ENCODE measurements at regions not wholly inside any gene's neighbourhood (a gene's known extent, or its start where the extent isn't known, plus 50 kb on each side); places are given as distances from the start of the nearest gene placed in this dataset.

DNA sequence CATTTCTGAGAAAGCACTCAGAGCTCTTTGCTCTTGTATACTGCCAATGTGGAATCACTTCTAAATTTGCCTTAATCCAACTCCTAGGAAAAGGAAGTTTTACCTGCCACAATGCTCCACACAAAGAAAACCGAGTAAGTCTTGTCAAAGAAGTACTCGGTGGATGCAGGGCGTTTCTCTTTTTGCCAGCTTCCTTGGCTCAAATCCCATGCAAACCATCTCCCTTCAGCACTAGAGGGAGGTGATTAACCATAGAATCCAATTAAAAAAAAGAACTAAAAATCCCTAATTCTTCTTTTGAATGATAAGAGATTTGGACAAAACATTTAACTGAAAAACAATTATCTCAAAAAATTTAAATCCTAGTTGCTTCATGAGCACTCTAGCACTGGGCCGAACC lies 129.0 kb downstream of the RPRM start:
- no peak overlapping the region for H3K27ac ChIP-seq (ENCODE audit: low read depth)
- H3F3A ChIP-seq (replicated peaks; ENCODE audit: low read depth), result no peaks in the 10 kb centered on the region
- H3K4me1 ChIP-seq (ENCODE audit: insufficient read depth), result no peaks in the 10 kb centered on the region
- no peak overlapping the region for H2AFZ ChIP-seq
- ATAC-seq (no peak), DNase-seq (ENCODE audit: low spot score) (no peak)
- H3K4me2 ChIP-seq, result no peak overlapping the region
- no peaks in the 10 kb centered on the region for H3K27me3 ChIP-seq (ENCODE audit: insufficient read depth)
- no peaks in the 10 kb centered on the region for H4K20me1 ChIP-seq (replicated peaks; ENCODE audit: insufficient read depth)
- TF ChIP-seq, protein P1, sequence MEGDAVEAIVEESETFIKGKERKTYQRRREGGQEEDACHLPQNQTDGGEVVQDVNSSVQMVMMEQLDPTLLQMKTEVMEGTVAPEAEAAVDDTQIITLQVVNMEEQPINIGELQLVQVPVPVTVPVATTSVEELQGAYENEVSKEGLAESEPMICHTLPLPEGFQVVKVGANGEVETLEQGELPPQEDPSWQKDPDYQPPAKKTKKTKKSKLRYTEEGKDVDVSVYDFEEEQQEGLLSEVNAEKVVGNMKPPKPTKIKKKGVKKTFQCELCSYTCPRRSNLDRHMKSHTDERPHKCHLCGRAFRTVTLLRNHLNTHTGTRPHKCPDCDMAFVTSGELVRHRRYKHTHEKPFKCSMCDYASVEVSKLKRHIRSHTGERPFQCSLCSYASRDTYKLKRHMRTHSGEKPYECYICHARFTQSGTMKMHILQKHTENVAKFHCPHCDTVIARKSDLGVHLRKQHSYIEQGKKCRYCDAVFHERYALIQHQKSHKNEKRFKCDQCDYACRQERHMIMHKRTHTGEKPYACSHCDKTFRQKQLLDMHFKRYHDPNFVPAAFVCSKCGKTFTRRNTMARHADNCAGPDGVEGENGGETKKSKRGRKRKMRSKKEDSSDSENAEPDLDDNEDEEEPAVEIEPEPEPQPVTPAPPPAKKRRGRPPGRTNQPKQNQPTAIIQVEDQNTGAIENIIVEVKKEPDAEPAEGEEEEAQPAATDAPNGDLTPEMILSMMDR (conservative IDR thresholded peaks at IDR 0.05; ENCODE audit: low read depth in 2 of 2), result no peak
- TF ChIP-seq EZH2 (IDR thresholded peaks at IDR 0.05; ENCODE audit: low read depth, unreplicated experiment) (no peak), ZNF114 (CRISPR knock-in tag; IDR thresholded peaks at IDR 0.05) (no peak), NANOG (IDR thresholded peaks at IDR 0.05; ENCODE audit: borderline replicate concordance) (no peak), JUNB (IDR thresholded peaks at IDR 0.05; ENCODE audit: unreplicated experiment) (no peak), ZNF331 (CRISPR knock-in tag; IDR thresholded peaks at IDR 0.05; ENCODE audit: low read depth) (no peak), EZH2phosphoT487 (IDR thresholded peaks at IDR 0.05; ENCODE audit: unreplicated experiment) (no peak), POLR2AphosphoS5 (IDR thresholded peaks at IDR 0.05; ENCODE audit: low read depth) (no peak), STAT1 (IDR thresholded peaks at IDR 0.05; ENCODE audit: unreplicated experiment) (no peak), CREB1 (CRISPR knock-in tag; IDR thresholded peaks at IDR 0.05; ENCODE audit: low read depth) (no peak)
- TF ChIP-seq, protein P2, sequence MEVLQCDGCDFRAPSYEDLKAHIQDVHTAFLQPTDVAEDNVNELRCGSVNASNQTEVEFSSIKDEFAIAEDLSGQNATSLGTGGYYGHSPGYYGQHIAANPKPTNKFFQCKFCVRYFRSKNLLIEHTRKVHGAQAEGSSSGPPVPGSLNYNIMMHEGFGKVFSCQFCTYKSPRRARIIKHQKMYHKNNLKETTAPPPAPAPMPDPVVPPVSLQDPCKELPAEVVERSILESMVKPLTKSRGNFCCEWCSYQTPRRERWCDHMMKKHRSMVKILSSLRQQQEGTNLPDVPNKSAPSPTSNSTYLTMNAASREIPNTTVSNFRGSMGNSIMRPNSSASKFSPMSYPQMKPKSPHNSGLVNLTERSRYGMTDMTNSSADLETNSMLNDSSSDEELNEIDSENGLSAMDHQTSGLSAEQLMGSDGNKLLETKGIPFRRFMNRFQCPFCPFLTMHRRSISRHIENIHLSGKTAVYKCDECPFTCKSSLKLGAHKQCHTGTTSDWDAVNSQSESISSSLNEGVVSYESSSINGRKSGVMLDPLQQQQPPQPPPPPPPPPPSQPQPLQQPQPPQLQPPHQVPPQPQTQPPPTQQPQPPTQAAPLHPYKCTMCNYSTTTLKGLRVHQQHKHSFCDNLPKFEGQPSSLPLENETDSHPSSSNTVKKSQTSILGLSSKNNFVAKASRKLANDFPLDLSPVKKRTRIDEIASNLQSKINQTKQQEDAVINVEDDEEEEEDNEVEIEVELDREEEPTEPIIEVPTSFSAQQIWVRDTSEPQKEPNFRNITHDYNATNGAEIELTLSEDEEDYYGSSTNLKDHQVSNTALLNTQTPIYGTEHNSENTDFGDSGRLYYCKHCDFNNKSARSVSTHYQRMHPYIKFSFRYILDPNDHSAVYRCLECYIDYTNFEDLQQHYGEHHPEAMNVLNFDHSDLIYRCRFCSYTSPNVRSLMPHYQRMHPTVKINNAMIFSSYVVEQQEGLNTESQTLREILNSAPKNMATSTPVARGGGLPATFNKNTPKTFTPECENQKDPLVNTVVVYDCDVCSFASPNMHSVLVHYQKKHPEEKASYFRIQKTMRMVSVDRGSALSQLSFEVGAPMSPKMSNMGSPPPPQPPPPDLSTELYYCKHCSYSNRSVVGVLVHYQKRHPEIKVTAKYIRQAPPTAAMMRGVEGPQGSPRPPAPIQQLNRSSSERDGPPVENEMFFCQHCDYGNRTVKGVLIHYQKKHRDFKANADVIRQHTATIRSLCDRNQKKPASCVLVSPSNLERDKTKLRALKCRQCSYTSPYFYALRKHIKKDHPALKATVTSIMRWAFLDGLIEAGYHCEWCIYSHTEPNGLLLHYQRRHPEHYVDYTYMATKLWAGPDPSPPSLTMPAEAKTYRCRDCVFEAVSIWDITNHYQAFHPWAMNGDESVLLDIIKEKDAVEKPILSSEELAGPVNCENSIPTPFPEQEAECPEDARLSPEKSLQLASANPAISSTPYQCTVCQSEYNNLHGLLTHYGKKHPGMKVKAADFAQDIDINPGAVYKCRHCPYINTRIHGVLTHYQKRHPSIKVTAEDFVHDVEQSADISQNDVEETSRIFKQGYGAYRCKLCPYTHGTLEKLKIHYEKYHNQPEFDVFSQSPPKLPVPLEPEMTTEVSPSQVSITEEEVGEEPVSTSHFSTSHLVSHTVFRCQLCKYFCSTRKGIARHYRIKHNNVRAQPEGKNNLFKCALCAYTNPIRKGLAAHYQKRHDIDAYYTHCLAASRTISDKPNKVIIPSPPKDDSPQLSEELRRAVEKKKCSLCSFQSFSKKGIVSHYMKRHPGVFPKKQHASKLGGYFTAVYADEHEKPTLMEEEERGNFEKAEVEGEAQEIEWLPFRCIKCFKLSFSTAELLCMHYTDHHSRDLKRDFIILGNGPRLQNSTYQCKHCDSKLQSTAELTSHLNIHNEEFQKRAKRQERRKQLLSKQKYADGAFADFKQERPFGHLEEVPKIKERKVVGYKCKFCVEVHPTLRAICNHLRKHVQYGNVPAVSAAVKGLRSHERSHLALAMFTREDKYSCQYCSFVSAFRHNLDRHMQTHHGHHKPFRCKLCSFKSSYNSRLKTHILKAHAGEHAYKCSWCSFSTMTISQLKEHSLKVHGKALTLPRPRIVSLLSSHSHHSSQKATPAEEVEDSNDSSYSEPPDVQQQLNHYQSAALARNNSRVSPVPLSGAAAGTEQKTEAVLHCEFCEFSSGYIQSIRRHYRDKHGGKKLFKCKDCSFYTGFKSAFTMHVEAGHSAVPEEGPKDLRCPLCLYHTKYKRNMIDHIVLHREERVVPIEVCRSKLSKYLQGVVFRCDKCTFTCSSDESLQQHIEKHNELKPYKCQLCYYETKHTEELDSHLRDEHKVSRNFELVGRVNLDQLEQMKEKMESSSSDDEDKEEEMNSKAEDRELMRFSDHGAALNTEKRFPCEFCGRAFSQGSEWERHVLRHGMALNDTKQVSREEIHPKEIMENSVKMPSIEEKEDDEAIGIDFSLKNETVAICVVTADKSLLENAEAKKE (CRISPR knock-in tag; IDR thresholded peaks at IDR 0.05), result no peak
- TF ChIP-seq, protein P3, sequence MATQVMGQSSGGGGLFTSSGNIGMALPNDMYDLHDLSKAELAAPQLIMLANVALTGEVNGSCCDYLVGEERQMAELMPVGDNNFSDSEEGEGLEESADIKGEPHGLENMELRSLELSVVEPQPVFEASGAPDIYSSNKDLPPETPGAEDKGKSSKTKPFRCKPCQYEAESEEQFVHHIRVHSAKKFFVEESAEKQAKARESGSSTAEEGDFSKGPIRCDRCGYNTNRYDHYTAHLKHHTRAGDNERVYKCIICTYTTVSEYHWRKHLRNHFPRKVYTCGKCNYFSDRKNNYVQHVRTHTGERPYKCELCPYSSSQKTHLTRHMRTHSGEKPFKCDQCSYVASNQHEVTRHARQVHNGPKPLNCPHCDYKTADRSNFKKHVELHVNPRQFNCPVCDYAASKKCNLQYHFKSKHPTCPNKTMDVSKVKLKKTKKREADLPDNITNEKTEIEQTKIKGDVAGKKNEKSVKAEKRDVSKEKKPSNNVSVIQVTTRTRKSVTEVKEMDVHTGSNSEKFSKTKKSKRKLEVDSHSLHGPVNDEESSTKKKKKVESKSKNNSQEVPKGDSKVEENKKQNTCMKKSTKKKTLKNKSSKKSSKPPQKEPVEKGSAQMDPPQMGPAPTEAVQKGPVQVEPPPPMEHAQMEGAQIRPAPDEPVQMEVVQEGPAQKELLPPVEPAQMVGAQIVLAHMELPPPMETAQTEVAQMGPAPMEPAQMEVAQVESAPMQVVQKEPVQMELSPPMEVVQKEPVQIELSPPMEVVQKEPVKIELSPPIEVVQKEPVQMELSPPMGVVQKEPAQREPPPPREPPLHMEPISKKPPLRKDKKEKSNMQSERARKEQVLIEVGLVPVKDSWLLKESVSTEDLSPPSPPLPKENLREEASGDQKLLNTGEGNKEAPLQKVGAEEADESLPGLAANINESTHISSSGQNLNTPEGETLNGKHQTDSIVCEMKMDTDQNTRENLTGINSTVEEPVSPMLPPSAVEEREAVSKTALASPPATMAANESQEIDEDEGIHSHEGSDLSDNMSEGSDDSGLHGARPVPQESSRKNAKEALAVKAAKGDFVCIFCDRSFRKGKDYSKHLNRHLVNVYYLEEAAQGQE (IDR thresholded peaks at IDR 0.05; ENCODE audit: unreplicated experiment), result no peak
- TF ChIP-seq, protein P4, sequence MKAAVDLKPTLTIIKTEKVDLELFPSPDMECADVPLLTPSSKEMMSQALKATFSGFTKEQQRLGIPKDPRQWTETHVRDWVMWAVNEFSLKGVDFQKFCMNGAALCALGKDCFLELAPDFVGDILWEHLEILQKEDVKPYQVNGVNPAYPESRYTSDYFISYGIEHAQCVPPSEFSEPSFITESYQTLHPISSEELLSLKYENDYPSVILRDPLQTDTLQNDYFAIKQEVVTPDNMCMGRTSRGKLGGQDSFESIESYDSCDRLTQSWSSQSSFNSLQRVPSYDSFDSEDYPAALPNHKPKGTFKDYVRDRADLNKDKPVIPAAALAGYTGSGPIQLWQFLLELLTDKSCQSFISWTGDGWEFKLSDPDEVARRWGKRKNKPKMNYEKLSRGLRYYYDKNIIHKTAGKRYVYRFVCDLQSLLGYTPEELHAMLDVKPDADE (IDR thresholded peaks at IDR 0.05), result no peak
- Mint-ChIP-seq H3K4me3 (no peak overlapping the region), H3K27ac (no peak overlapping the region), H3K4me1 (peaks cover 17% of the 10 kb centered on the region), H3K9me3 (peaks cover 6% of the 10 kb centered on the region; the same call in 2 of the 3 replicates), H3K36me3 (ENCODE audit: low read depth) (peaks cover 3% of the 10 kb centered on the region; the same call in 1 of the 3 replicates), H3K27me3 (ENCODE audit: insufficient read depth, low read depth, poor library complexity) (no peaks in the 10 kb centered on the region)
- no peaks in the 10 kb centered on the region for H3K9me2 ChIP-seq (ENCODE audit: insufficient read depth)
- H3K79me2 ChIP-seq (replicated peaks; ENCODE audit: insufficient read depth), result no peaks in the 10 kb centered on the region
- no peaks in the 10 kb centered on the region for H3K36me3 ChIP-seq (ENCODE audit: insufficient read depth)
- H3K4me3 ChIP-seq, result no peak overlapping the region

All from GM23338 (cell line).